Muscle layer of duodenum (tissue), 2 donors: ENCODE measurements at regions not wholly inside any gene's neighbourhood (a gene's known extent, or its start where the extent isn't known, plus 50 kb on each side); places are given as distances from the start of the nearest gene placed in this dataset.
"Not testable (repeated sequence)": the region's sequence is repeated elsewhere in the genome, so short reads cannot be mapped to it uniquely, and the experiment has no call there.

ENCODE experiments used
- H3K27ac ChIP-seq: one replicate; pipeline ENCODE4 v1.7.0; 2013; ENCODE audit warnings: mild to moderate bottlenecking, low read length
- H3K27me3 ChIP-seq: one replicate; pipeline ENCODE4 v1.7.0; 2013; ENCODE audit warnings: low read depth, mild to moderate bottlenecking, control low read depth, low read length
- H3K36me3 ChIP-seq, 2 donors: one replicate each; pipeline ENCODE4 v1.7.0; 2013; ENCODE audit warnings: low read length in 2 of 2, control low read depth in 1 of 2, mild to moderate bottlenecking in 1 of 2; ENCODE audit not compliant: insufficient read depth in 2 of 2, control insufficient read depth in 1 of 2
- H3K4me1 ChIP-seq, 2 donors: one replicate each; pipeline ENCODE4 v1.7.0; 2013; ENCODE audit warnings: low read length in 2 of 2, mild to moderate bottlenecking in 2 of 2, control low read depth in 1 of 2, moderate library complexity in 1 of 2; ENCODE audit not compliant: insufficient read depth in 2 of 2, control insufficient read depth in 1 of 2
- H3K4me3 ChIP-seq, 2 donors: one replicate each; pipeline ENCODE4 v1.7.0; 2013; ENCODE audit warnings: low read length in 2 of 2, low read depth in 1 of 2, mild to moderate bottlenecking in 1 of 2
- H3K9me3 ChIP-seq, 2 donors: one replicate each; pipeline ENCODE4 v1.7.0; 2013; ENCODE audit warnings: low read length in 2 of 2, control low read depth in 1 of 2, mild to moderate bottlenecking in 1 of 2; ENCODE audit not compliant: control insufficient read depth in 1 of 2
- donor health status: healthy.

- H3K4me1 ChIP-seq, result no peaks in the 10 kb centered on the region
- H3K9me3 ChIP-seq, result peaks cover 5 to 10% of the 10 kb centered on the region in 2 donors
- H3K27me3 ChIP-seq, result no peaks in the 10 kb centered on the region
- no peaks in the 10 kb centered on the region for H3K36me3 ChIP-seq
- H3K4me3 ChIP-seq, result no peak overlapping the region
- no peak overlapping the region for H3K27ac ChIP-seq
Observed at GRCh38 chr18:51506811-51507210, 309.3 kb upstream of the MEX3C start.

- H3K4me1 ChIP-seq, H3K27ac ChIP-seq, H3K36me3 ChIP-seq, H3K9me3 ChIP-seq, H3K27me3 ChIP-seq, H3K4me3 ChIP-seq: not testable (repeated sequence)
Observed at GRCh38 chr18:51508410-51508809, 310.9 kb upstream of the MEX3C start.

- Histone ChIP-seq H3K36me3 (no peaks in the 10 kb centered on the region), H3K27me3 (no peaks in the 10 kb centered on the region), H3K27ac (no peak overlapping the region), H3K4me1 (no peaks in the 10 kb centered on the region), H3K9me3 (peaks cover 5 to 10% of the 10 kb centered on the region in 2 donors), H3K4me3 (no peak overlapping the region)
Observed at GRCh38 chr18:51510020-51510419, 312.5 kb upstream of the MEX3C start.

GRCh38 chr18:51513517-51513916, 316.0 kb upstream of the MEX3C start:
- H3K27me3 ChIP-seq, result no peaks in the 10 kb centered on the region
- H3K36me3 ChIP-seq, result no peaks in the 10 kb centered on the region
- H3K27ac ChIP-seq, result no peak overlapping the region
- H3K9me3 ChIP-seq, result peaks cover 4 to 5% of the 10 kb centered on the region in 2 donors
- H3K4me1 ChIP-seq, result no peaks in the 10 kb centered on the region
- H3K4me3 ChIP-seq, result no peak overlapping the region

GRCh38 chr18:51514128-51514527, 316.6 kb upstream of the MEX3C start:
- H3K4me3 ChIP-seq, result no peak overlapping the region
- no peaks in the 10 kb centered on the region for H3K27me3 ChIP-seq
- no peaks in the 10 kb centered on the region for H3K36me3 ChIP-seq

GRCh38 chr18:51516478-51517038, 319.1 kb upstream of the MEX3C start:
- Histone ChIP-seq H3K27ac (no peak overlapping the region), H3K9me3 (no peaks in the 10 kb centered on the region), H3K4me1 (no peaks in the 10 kb centered on the region), H3K4me3 (no peak overlapping the region), H3K27me3 (no peaks in the 10 kb centered on the region), H3K36me3 (no peaks in the 10 kb centered on the region)

More at GRCh38 chr18:51514128-51514527, 316.6 kb upstream of the MEX3C start:
- Histone ChIP-seq H3K9me3 (peaks cover 2 to 5% of the 10 kb centered on the region in 2 donors), H3K4me1 (no peaks in the 10 kb centered on the region), H3K27ac (no peak overlapping the region)

- no peak overlapping the region for H3K4me3 ChIP-seq
- no peaks in the 10 kb centered on the region for H3K27me3 ChIP-seq
- H3K36me3 ChIP-seq, result no peaks in the 10 kb centered on the region
- H3K27ac ChIP-seq, result no peak overlapping the region
- H3K4me1 ChIP-seq, result no peaks in the 10 kb centered on the region
- H3K9me3 ChIP-seq, result no peaks in the 10 kb centered on the region
Observed at GRCh38 chr18:51519571-51519970, 322.1 kb upstream of the MEX3C start.

- H3K27me3 ChIP-seq, result no peaks in the 10 kb centered on the region
- H3K4me3 ChIP-seq, result no peak overlapping the region
- no peak overlapping the region for H3K27ac ChIP-seq
- no peaks in the 10 kb centered on the region for H3K9me3 ChIP-seq
- no peaks in the 10 kb centered on the region for H3K4me1 ChIP-seq
- no peaks in the 10 kb centered on the region for H3K36me3 ChIP-seq
Observed at GRCh38 chr18:51520676-51521180, 323.2 kb upstream of the MEX3C start.

GRCh38 chr18:51522338-51522737, 324.9 kb upstream of the MEX3C start:
- Histone ChIP-seq H3K36me3 (no peaks in the 10 kb centered on the region), H3K27ac (no peak overlapping the region), H3K27me3 (no peaks in the 10 kb centered on the region), H3K4me3 (no peak overlapping the region), H3K9me3 (no peaks in the 10 kb centered on the region), H3K4me1 (no peaks in the 10 kb centered on the region)

GRCh38 chr18:51522821-51523220, 325.3 kb upstream of the MEX3C start:
- Histone ChIP-seq H3K36me3 (no peaks in the 10 kb centered on the region), H3K27ac (no peak overlapping the region), H3K27me3 (no peaks in the 10 kb centered on the region), H3K4me1 (no peaks in the 10 kb centered on the region), H3K4me3 (no peak overlapping the region), H3K9me3 (no peaks in the 10 kb centered on the region)

GRCh38 chr18:51523671-51524070, 326.2 kb upstream of the MEX3C start:
- Histone ChIP-seq H3K9me3 (no peaks in the 10 kb centered on the region), H3K27me3 (no peaks in the 10 kb centered on the region), H3K4me1 (no peaks in the 10 kb centered on the region), H3K27ac (no peak overlapping the region), H3K36me3 (no peaks in the 10 kb centered on the region), H3K4me3 (no peak overlapping the region)
